ENCODE measurements at regions not wholly inside any gene's neighbourhood (a gene's known extent, or its start where the extent isn't known, plus 50 kb on each side); places are given as distances from the start of the nearest gene placed in this dataset.

- no peak for TF ChIP-seq SUZ12 (IDR thresholded peaks at IDR 0.05; ENCODE audit: extremely low read depth, insufficient read depth, insufficient read length)
- TF ChIP-seq ZNF274 (IDR thresholded peaks at IDR 0.05; ENCODE audit: low read depth, low read length) = no peak
- no peak for TF ChIP-seq YY1 (IDR thresholded peaks at IDR 0.05; ENCODE audit: insufficient read depth, insufficient read length)
Observed at GRCh38 chr5:61981886-61982285, 324.1 kb upstream of the KIF2A start.

Measured in NT2/D1 (cell line).